Activated naive CD4-positive, alpha-beta T cell treated with anti-CD3 and anti-CD28 coated beads for 36 hours (primary cell): ENCODE measurements at regions not wholly inside any gene's neighbourhood (a gene's known extent, or its start where the extent isn't known, plus 50 kb on each side); places are given as distances from the start of the nearest gene placed in this dataset.

Experiments used
- CTCF ChIA-PET: fragments of 350-600 bp; sonication (Branson Sonifier 250); formaldehyde crosslinking; loops from one replicate; lab custom pipeline; 2021; ENCODE audit warnings: antibody characterized with exemption; lab: Charles Lee
- DNase-seq: peaks from one replicate; pipeline ENCODE4 v3.0.0-alpha.2; 2020
- H3K27ac Mint-ChIP-seq: one replicate; pipeline ENCODE4 v1.8.0; 2021; ENCODE audit warnings: mild to moderate bottlenecking, mixed read lengths
- H3K27me3 Mint-ChIP-seq: one replicate; pipeline ENCODE4 v1.8.0; 2021; ENCODE audit warnings: low read depth, mixed read lengths
- H3K36me3 Mint-ChIP-seq: one replicate; pipeline ENCODE4 v1.8.0; 2021; ENCODE audit warnings: low read depth, mixed read lengths
- H3K4me1 Mint-ChIP-seq: one replicate; pipeline ENCODE4 v1.8.0; 2021; ENCODE audit warnings: low read depth, mixed read lengths
- H3K4me3 Mint-ChIP-seq: one replicate; pipeline ENCODE4 v1.8.0; 2021; ENCODE audit warnings: mild to moderate bottlenecking, moderate library complexity, mixed read lengths
- H3K9me3 Mint-ChIP-seq: one replicate; pipeline ENCODE4 v1.8.0; 2021; ENCODE audit warnings: mixed read lengths
- intact Hi-C: fragments of 100-400 bp; cut with micrococcal nuclease; formaldehyde crosslinking; loops from one replicate; pipeline ENCODE4 v1.15.1; 2023

DNA sequence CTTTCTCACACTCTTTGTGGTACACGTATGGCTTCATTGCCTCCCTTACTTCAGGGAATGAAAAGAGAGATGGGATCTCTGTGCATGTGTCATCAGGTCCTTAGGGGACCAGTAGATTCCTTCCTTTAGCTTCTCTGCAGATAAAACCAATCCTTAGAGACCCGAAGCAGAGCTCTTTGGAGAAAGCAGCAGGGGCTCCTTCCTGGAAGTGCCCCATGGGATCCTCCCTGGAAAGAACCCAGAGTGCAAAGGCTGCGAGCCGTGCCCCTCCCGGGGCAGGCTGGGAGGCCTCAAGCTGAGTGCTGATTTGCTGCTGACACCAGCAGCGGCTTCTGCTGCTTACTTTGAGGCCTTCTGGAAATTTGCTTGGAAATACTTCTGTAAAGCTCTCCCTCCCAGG is 328.6 kb upstream of the RGMA start:
- Mint-ChIP-seq H3K4me3 (no peak overlapping the region), H3K4me1 (no peaks in the 10 kb centered on the region), H3K27me3 (peaks cover 3% of the 10 kb centered on the region), H3K27ac (no peak overlapping the region), H3K36me3 (no peaks in the 10 kb centered on the region), H3K9me3 (no peaks in the 10 kb centered on the region)
- no peak for DNase-seq
- CTCF ChIA-PET, result interaction anchor here (1.2 kb wide), 1 partner anchor 11 kb away, joined by 4 read pairs; no protein-coding TSS in a partner anchor
- intact Hi-C loops, result no loop called here

DNA sequence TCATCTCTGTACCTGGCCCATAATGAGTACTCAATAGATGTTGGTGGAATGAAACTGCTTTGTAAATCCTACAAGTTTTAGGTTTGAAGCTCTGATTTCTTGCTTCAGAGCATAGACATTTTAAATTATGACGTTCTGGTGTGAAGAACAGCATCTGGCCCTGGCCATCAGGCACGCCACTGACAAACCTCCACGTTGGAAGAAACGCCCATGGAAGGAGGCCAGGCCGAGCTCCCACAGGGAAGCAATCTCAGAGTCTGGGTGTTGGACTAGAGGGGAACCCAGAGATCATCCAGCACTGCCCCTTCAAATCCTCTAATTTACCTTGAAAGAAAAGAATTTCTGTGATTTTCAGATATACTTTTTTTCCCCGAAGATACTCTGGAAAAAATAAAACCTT is 328.1 kb upstream of the RGMA start:
- no peak for DNase-seq
- intact Hi-C loops, result no loop called here
- Mint-ChIP-seq H3K4me1 (no peaks in the 10 kb centered on the region), H3K9me3 (no peaks in the 10 kb centered on the region), H3K4me3 (no peak overlapping the region), H3K27ac (no peak overlapping the region), H3K36me3 (no peaks in the 10 kb centered on the region), H3K27me3 (peaks cover 3% of the 10 kb centered on the region)
- CTCF ChIA-PET, result interaction anchor here (1.2 kb wide), 1 partner anchor 12 kb away, joined by 4 read pairs; no protein-coding TSS in a partner anchor

- intact Hi-C loops, result no loop called here
- Mint-ChIP-seq H3K4me3 (no peak overlapping the region), H3K36me3 (no peaks in the 10 kb centered on the region), H3K9me3 (no peaks in the 10 kb centered on the region), H3K27ac (no peak overlapping the region), H3K4me1 (no peaks in the 10 kb centered on the region), H3K27me3 (peaks cover 3% of the 10 kb centered on the region)
- DNase-seq, result no peak
- CTCF ChIA-PET, result no interaction called here
Observed at GRCh38 chr15:93415576-93415975, 326.6 kb upstream of the RGMA start.

GRCh38 chr15:93414576-93415231 is 325.7 kb upstream of the RGMA start:
- Mint-ChIP-seq H3K4me3 (no peak overlapping the region), H3K9me3 (no peaks in the 10 kb centered on the region), H3K36me3 (no peaks in the 10 kb centered on the region), H3K27me3 (peaks cover 3% of the 10 kb centered on the region), H3K4me1 (no peaks in the 10 kb centered on the region), H3K27ac (no peak overlapping the region)
- CTCF ChIA-PET, result no interaction called here
- DNase-seq, result no peak
- intact Hi-C loops, result no loop called here

DNA sequence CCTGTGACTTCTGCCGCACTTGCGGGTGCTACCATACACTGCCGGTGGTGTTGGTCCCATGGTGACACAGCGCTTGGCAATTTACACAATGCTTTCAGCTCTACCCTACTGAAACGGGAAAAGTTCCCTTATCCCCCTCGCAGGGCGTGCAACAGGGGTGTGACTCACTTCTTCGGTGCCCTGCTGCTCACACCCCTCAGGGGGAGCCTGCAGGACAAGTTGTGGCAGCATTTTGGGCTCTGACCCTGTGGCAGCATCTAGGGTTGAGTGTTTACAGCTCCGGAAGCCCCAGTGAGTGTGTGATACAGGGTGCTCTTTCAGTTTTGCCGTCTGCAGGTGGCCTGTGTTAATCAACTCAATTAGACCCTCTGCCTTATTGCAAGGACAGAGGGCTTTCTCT is 324.7 kb upstream of the RGMA start:
- H3K36me3 Mint-ChIP-seq, result no peaks in the 10 kb centered on the region
- no peaks in the 10 kb centered on the region for H3K9me3 Mint-ChIP-seq
- CTCF ChIA-PET, result no interaction called here
- no peaks in the 10 kb centered on the region for H3K4me1 Mint-ChIP-seq
- intact Hi-C loops, result no loop called here
- no peak overlapping the region for H3K4me3 Mint-ChIP-seq
- no peak for DNase-seq
- peaks cover 3% of the 10 kb centered on the region for H3K27me3 Mint-ChIP-seq
- H3K27ac Mint-ChIP-seq, result no peak overlapping the region

GRCh38 chr15:93399121-93399520 is 310.1 kb upstream of the RGMA start:
- H3K27me3 Mint-ChIP-seq, result peaks cover 9% of the 10 kb centered on the region
- no peaks in the 10 kb centered on the region for H3K4me1 Mint-ChIP-seq
- peaks cover 3% of the 10 kb centered on the region for H3K9me3 Mint-ChIP-seq
- H3K36me3 Mint-ChIP-seq, result no peaks in the 10 kb centered on the region
- CTCF ChIA-PET, result no interaction called here
- no peak overlapping the region for H3K4me3 Mint-ChIP-seq
- no peak overlapping the region for H3K27ac Mint-ChIP-seq
- DNase-seq, result no peak
- intact Hi-C loops, result no loop called here

GRCh38 chr15:93389211-93389610 is 300.2 kb upstream of the RGMA start:
- Mint-ChIP-seq H3K27me3 (peaks cover under 1% of the 10 kb centered on the region), H3K4me1 (no peaks in the 10 kb centered on the region), H3K36me3 (no peaks in the 10 kb centered on the region), H3K4me3 (no peak overlapping the region), H3K9me3 (peaks cover 2% of the 10 kb centered on the region), H3K27ac (no peak overlapping the region)
- intact Hi-C loops, result no loop called here
- CTCF ChIA-PET, result interaction anchor here (1.0 kb wide), 1 partner anchor 23 kb away, joined by 3 read pairs; no protein-coding TSS in a partner anchor
- no peak for DNase-seq

DNA sequence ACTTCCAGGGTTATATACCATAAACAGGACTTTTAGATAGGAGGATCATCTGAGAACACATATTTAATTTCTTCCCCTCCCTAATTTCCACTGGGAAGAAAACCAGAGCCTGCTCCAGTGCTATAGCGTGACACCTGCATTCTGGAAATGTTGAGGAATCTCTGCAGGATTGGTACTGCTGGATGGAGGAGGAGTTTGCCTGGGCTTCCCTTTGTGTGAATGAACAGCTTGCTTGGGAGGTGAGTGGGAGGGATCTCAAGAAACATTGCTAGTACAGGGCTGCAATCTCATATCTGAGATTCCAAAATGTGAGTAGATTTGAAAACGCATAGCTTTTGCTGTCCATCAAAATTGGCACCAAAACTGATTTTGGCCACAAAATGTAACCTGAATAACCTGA is 295.9 kb upstream of the RGMA start:
- peaks cover 2% of the 10 kb centered on the region for H3K27me3 Mint-ChIP-seq
- no peak overlapping the region for H3K27ac Mint-ChIP-seq
- H3K4me3 Mint-ChIP-seq, result no peak overlapping the region
- intact Hi-C loops, result no loop called here
- H3K36me3 Mint-ChIP-seq, result no peaks in the 10 kb centered on the region
- DNase-seq, result no peak
- CTCF ChIA-PET, result interaction anchor here (1.5 kb wide), 1 partner anchor 12 kb away, joined by 3 read pairs; no protein-coding TSS in a partner anchor
- no peaks in the 10 kb centered on the region for H3K9me3 Mint-ChIP-seq
- H3K4me1 Mint-ChIP-seq, result no peaks in the 10 kb centered on the region

GRCh38 chr15:93382200-93382820 is 293.3 kb upstream of the RGMA start:
- CTCF ChIA-PET, result no interaction called here
- Mint-ChIP-seq H3K27ac (no peak overlapping the region), H3K36me3 (no peaks in the 10 kb centered on the region), H3K4me1 (no peaks in the 10 kb centered on the region), H3K4me3 (no peak overlapping the region), H3K9me3 (no peaks in the 10 kb centered on the region), H3K27me3 (peaks cover 2% of the 10 kb centered on the region)
- no peak for DNase-seq
- intact Hi-C loops, result no loop called here

DNA sequence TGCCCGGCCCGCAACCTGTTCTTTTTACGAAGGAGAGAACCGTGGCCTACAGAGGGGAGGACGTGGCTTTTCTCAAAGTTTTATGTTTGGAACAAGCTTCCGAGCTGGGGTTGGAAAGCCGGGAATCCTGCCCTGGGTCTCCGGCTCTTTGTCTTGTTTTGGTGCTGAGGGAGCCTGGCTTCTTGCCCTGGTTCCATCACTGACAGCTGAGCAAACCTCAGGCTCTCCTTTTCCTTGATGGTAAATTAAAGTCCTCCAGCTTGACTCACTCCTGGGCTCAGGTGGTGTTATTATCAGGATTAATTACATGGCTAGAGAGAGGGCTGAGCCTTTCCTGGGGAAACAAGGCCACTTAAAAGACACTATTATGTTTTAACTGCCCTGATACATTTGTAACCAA is 289.5 kb upstream of the RGMA start:
- Mint-ChIP-seq H3K27me3 (no peaks in the 10 kb centered on the region), H3K4me1 (no peaks in the 10 kb centered on the region), H3K9me3 (no peaks in the 10 kb centered on the region), H3K36me3 (no peaks in the 10 kb centered on the region), H3K4me3 (no peak overlapping the region), H3K27ac (no peak overlapping the region)
- CTCF ChIA-PET, result no interaction called here
- DNase-seq, result no peak
- intact Hi-C loops, result no loop called here

DNA sequence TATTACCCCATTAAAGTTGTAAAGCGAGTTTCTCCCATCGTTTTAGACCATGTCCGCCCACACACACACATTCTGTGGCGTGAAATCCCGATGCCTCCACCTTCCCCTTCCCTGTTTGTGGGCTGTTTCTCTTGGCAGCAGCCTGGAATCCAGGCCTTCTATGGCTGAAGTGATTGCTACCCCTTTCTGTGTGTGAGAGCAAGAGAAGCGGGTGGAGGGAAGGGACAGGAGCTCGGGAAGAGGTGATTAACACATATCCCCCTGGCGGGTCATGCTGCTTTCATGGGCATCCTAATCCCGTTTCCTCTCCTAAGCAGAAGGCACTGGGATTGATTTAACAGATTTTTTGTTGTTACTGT is 283.8 kb upstream of the RGMA start:
- DNase-seq, result no peak
- Mint-ChIP-seq H3K27ac (no peak overlapping the region), H3K9me3 (no peaks in the 10 kb centered on the region), H3K4me1 (no peaks in the 10 kb centered on the region), H3K4me3 (no peak overlapping the region), H3K36me3 (no peaks in the 10 kb centered on the region), H3K27me3 (peaks cover 3% of the 10 kb centered on the region)
- CTCF ChIA-PET, result no interaction called here
- intact Hi-C loops, result no loop called here

DNA sequence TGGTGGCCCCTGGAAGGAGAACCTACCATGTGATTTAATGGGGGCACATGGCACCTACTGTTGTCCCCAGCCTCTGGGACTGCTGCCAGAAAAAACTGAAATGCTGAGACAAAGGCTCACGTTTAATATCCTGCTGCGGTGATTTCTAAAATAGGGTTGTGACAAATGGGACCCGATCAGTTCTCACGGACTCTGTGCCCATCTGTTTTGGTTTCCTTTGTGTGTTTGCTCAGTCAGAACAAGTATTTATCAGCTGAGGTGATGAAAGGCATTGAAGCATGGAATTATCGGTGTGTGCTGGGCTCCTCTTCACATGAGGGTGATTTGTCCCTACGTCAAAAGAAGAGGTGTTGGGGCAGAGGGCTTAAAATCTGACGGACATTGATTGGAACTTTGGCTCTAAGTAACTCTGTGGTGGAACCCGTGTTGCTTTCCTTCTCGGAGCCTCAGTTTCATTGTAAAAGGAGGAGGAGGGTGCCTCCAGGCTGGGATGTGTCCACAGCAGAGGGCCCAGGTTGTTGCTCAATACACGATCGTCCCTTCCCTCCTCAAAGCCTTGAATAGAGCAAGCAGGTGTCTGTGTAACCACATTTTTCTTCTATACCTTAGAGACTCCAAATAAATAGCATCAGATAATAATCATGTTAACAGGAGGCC is 283.3 kb upstream of the RGMA start:
- Mint-ChIP-seq H3K4me3 (no peak overlapping the region), H3K27ac (no peak overlapping the region)
- CTCF ChIA-PET, result no interaction called here

More for the DNA sequence above, 283.3 kb upstream of the RGMA start:
- Mint-ChIP-seq H3K4me1 (no peaks in the 10 kb centered on the region), H3K9me3 (no peaks in the 10 kb centered on the region), H3K27me3 (peaks cover 3% of the 10 kb centered on the region), H3K36me3 (no peaks in the 10 kb centered on the region)
- no peak for DNase-seq
- intact Hi-C loops, result no loop called here
